ENCODE measurements at regions not wholly inside any gene's neighbourhood (a gene's known extent, or its start where the extent isn't known, plus 50 kb on each side); places are given as distances from the start of the nearest gene placed in this dataset.

DNA sequence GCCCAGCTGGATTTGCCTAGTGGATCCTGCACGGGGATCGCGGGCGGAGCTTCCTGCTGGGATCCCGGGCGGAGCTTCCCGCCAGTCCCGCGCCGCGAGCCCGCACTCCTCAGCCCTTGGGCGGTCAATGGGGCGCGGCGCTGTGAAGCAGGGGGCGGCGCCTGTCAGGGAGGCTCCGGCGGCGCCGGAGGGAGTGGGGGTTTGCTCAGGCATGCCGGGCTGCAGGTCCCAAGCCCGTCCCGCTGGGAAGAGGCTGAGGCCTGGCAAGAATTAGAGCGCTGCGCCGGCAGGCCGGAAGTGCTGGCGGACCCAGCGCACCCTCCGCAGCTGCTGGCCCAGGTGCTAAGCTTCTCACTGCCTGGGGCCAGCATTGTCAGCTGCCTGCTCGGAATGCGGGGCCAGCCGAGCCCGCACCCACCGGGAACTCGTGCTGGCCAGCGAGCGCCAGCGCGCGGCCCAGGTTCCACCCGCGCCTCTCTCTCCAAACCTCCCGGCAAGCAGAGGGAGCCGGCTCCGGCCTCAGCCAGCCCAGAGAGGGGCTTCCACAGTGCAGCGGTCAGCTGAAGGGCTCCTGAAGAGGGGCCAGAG, 119.6 kb downstream of the PRR20E start:
- TF ChIP-seq POLR2A (IDR thresholded peaks at IDR 0.05; ENCODE audit: low read length) (no peak), CEBPB (IDR thresholded peaks at IDR 0.05) (no peak), NR3C1 (IDR thresholded peaks at IDR 0.05) (no peak), SMC3 (IDR thresholded peaks at IDR 0.05) (no peak), RFX5 (IDR thresholded peaks at IDR 0.05) (no peak), RCOR1 (IDR thresholded peaks at IDR 0.05; ENCODE audit: low read depth, low read length) (no peak), EP300 (IDR thresholded peaks at IDR 0.05) (no peak), PHF8 (IDR thresholded peaks at IDR 0.05; ENCODE audit: borderline replicate concordance, low read depth) (no peak), JUNB (IDR thresholded peaks at IDR 0.05) (no peak)
- TF ChIP-seq, protein P1, sequence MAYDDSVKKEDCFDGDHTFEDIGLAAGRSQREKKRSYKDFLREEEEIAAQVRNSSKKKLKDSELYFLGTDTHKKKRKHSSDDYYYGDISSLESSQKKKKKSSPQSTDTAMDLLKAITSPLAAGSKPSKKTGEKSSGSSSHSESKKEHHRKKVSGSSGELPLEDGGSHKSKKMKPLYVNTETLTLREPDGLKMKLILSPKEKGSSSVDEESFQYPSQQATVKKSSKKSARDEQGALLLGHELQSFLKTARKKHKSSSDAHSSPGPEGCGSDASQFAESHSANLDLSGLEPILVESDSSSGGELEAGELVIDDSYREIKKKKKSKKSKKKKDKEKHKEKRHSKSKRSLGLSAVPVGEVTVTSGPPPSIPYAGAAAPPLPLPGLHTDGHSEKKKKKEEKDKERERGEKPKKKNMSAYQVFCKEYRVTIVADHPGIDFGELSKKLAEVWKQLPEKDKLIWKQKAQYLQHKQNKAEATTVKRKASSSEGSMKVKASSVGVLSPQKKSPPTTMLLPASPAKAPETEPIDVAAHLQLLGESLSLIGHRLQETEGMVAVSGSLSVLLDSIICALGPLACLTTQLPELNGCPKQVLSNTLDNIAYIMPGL (CRISPR knock-in tag; IDR thresholded peaks at IDR 0.05; ENCODE audit: borderline replicate concordance) = no peak
- TF ChIP-seq, protein P2, sequence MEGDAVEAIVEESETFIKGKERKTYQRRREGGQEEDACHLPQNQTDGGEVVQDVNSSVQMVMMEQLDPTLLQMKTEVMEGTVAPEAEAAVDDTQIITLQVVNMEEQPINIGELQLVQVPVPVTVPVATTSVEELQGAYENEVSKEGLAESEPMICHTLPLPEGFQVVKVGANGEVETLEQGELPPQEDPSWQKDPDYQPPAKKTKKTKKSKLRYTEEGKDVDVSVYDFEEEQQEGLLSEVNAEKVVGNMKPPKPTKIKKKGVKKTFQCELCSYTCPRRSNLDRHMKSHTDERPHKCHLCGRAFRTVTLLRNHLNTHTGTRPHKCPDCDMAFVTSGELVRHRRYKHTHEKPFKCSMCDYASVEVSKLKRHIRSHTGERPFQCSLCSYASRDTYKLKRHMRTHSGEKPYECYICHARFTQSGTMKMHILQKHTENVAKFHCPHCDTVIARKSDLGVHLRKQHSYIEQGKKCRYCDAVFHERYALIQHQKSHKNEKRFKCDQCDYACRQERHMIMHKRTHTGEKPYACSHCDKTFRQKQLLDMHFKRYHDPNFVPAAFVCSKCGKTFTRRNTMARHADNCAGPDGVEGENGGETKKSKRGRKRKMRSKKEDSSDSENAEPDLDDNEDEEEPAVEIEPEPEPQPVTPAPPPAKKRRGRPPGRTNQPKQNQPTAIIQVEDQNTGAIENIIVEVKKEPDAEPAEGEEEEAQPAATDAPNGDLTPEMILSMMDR (IDR thresholded peaks at IDR 0.05) = no peak
- TF ChIP-seq, protein P3, sequence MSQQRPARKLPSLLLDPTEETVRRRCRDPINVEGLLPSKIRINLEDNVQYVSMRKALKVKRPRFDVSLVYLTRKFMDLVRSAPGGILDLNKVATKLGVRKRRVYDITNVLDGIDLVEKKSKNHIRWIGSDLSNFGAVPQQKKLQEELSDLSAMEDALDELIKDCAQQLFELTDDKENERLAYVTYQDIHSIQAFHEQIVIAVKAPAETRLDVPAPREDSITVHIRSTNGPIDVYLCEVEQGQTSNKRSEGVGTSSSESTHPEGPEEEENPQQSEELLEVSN (IDR thresholded peaks at IDR 0.05; ENCODE audit: borderline replicate concordance, low read depth) = no peak
- TF ChIP-seq, protein P4, sequence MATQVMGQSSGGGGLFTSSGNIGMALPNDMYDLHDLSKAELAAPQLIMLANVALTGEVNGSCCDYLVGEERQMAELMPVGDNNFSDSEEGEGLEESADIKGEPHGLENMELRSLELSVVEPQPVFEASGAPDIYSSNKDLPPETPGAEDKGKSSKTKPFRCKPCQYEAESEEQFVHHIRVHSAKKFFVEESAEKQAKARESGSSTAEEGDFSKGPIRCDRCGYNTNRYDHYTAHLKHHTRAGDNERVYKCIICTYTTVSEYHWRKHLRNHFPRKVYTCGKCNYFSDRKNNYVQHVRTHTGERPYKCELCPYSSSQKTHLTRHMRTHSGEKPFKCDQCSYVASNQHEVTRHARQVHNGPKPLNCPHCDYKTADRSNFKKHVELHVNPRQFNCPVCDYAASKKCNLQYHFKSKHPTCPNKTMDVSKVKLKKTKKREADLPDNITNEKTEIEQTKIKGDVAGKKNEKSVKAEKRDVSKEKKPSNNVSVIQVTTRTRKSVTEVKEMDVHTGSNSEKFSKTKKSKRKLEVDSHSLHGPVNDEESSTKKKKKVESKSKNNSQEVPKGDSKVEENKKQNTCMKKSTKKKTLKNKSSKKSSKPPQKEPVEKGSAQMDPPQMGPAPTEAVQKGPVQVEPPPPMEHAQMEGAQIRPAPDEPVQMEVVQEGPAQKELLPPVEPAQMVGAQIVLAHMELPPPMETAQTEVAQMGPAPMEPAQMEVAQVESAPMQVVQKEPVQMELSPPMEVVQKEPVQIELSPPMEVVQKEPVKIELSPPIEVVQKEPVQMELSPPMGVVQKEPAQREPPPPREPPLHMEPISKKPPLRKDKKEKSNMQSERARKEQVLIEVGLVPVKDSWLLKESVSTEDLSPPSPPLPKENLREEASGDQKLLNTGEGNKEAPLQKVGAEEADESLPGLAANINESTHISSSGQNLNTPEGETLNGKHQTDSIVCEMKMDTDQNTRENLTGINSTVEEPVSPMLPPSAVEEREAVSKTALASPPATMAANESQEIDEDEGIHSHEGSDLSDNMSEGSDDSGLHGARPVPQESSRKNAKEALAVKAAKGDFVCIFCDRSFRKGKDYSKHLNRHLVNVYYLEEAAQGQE (IDR thresholded peaks at IDR 0.05) = no peak

All from A549 (cell line).